HuH-7.5 (cell line): ENCODE measurements at regions not wholly inside any gene's neighbourhood (a gene's known extent, or its start where the extent isn't known, plus 50 kb on each side); places are given as distances from the start of the nearest gene placed in this dataset.

Source experiments
- DNase-seq: peaks from one replicate; pipeline ENCODE4 v3.0.0; 2011; ENCODE audit warnings: low spot score

DNA sequence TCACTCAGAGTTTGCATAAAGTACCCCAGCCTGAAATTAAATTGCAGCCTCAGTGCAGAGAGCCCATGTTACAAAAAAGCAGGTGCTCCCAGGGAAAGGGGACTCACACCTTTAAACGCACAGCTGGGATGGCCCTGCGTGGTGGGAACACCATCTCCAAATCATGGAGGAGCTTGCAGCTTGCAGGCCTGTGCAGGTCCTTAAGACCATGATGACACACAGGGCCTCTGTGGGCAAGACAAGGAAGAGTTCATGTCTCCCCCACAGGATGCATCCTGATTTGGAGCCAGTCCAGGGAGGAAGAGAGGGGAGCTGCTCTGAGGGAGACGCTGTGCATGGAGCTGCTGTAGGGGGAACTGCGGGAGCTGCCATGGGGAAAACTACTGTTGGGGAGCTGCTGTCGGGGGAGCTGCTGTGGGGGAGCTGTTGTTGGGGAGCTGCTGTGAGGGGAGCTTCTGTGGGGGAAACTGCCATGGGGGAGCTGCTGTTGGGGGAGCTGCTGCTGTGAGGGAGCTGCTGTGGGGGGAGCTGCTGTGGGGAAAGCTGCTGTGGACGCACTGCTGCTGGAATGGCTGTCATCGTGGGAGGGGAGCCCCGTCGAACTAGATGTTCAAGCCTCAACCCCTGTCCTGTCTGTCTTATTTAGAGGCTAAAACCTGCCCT is 113.9 kb downstream of the MATN1 start:
- DNase-seq = no peak

DNA sequence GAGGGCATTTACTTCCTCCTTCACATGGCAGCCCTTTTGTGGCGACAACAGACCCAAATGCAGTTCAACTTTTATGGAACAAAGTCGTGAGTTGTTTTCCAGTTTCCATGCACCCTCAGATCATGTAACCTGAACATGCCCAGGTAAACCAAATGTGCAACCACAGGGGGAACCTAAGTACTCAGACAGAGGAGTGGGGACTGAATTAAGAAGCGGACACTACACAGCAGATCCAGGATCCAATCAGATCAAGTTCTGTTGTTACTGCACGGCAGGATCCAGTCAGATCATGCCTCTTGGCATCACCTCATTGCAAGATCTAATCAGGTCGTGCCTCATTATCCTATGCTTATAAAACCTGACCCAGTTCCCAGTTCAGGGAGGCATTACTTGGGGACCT is 115.7 kb downstream of the MATN1 start:
- DNase-seq = no peak

DNA sequence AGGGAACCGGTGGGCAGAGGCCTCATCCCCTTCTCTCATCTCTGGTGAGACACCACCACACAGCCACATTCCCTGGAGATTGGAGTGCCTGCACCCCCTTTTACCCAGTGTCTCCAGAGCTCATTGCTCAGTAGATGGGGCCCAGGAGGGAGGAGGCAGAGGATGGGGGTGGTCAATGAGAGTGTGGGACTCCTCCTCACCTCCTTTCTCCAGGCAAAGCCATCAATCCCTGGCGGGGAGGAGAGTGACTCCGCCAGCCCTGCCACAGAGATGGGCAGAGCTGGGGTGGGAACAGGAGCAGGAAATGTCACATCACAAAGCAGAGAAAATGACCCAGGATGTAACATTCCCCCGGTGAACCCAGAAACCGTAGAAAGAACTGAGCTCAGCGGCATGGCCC is 117.2 kb downstream of the MATN1 start:
- no peak for DNase-seq

- DNase-seq = no peak
Measured at GRCh38 chr1:30605441-30605920, 117.9 kb downstream of the MATN1 start.

DNA sequence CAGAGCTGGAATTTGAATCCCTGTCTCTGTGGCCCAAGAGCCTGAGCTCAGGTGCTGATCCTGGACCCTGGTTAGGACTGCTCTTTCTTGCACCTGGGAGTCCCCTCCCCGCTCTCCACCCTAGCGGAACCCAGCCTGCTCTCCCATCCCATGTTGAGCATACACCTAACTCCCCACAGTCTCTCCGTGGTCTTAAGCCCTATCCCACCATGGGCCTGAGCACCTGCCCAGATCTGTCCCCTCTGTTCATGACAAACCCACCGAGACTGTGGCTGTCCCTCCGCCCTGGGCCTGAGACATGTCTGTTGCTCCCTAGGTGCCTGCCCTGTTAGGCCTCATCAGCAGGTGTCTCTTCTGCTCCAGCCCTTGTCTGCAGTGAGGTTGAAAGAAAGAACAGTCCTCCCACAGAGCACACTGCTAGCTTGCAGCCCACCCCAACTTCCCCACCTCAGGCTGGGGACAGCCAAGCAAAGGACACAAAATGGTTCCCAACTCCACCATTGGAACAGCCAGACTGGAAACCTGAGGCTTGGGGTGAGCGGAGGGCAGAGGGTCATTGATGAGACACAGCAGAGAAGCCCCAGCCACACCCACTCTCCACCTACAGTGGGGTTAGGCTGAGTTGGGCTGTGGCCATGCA is 118.5 kb downstream of the MATN1 start:
- no peak for DNase-seq

GRCh38 chr1:30603081-30603858 is 120.1 kb downstream of the MATN1 start:
- DNase-seq = no peak

- DNase-seq = no peak
Measured at GRCh38 chr1:30601316-30602085, 121.9 kb downstream of the MATN1 start.

- DNase-seq = no peak
Measured at GRCh38 chr1:30600706-30601105, 122.7 kb downstream of the MATN1 start.

DNA sequence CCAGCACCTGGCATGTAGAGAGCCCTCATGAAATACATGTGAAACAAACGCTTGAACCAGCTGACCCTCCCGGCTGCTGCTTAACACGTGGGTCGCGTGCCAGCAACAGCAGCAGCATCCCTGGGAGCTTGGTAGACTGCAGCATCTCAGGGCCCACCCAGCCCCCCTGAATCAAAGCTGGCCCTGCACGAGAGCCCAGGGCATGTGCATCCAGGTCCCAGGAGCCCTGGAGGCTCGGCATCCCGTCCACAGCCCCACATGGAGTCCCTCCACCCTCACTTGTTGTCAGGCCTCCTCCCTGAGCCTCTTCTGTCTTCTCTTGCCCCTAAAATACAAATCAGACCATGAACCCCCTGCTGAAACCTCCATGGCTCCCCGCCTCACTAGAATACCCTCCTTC is 123.1 kb downstream of the MATN1 start:
- no peak for DNase-seq

DNA sequence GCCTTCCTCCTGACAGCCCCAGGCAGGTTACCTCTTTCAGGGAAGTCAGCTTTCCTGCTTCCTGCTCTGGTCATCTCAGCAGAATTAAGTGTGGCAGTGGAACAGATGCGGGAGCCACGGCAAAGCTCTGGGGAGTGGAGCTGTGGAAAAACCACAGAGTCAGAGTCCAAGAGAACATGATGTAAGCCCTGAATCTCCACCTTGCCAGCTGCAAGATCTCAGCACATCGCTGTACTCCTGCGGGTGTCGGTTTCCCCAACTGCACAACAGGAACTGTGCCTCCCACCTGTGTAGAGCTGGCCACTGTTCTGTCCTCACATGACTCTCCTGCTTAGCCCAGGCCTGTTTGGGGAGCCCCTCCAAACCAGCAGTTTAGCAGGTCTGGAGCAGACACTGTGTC is 123.7 kb downstream of the MATN1 start:
- no peak for DNase-seq

DNA sequence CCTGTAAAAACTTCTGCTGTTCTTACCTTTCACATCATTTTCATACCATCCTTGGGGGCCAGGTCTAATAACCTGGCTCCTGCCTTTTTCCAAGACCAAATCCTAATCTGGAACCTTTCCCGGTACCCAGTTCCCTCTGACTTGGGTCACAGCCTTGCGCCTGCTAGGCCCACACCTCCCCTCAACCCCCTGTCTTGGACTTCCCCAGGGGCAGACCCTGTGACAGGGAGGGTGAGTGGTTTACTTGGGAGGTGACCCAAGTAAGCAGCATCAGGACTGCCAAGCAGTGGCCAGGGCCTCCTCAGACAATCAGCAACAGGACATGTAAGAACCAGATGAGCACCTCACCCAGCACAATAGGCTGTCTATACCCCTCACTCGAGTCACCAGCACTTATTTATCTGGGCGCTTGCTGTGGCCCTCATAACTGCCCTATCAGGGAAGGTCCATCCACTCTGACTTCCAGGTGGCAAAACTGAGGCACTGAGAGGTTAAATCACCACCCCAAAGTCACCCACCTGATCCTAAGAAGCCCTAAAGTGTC is 124.7 kb downstream of the MATN1 start:
- no peak for DNase-seq

DNA sequence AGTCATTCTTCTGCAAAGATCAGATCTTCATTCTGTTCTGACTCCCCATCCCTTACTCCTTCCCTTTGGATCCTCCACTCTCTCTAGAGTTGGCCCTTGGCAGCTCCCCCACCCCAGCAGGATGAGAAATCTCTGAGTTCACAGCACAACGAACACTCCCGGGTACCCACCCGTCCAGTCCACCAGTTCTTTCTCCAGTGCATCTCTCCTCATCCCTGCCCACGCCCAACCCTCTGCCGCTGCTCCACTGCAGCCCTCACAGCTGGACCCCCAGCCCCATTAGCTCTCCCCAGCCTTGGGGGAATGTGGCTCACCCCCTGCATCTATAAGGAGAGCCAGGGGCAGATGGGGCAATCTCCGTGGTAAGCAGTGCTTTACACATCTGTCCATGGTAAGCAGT is 125.7 kb downstream of the MATN1 start:
- DNase-seq = no peak

- no peak for DNase-seq
Measured at GRCh38 chr1:30596891-30597290, 126.5 kb downstream of the MATN1 start.

DNA sequence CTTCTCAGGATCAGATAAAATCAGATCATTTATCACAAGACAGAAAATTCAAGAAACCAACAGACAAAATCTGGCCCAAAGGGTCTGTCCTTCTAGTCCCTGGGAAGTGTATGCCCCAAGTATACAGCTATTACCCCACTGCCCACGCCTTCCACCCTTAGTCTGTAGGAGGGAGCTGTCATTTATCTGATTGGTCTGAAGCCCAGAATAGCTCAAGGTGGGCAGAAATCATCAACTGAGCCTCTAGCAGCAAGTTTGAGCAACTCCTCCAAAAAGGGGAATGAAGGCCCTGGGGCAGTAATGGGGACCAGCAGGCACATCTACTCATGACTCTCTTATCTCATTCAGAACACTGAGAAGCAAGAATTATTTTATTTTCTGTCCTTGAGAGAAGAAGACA is 126.9 kb downstream of the MATN1 start:
- no peak for DNase-seq

- DNase-seq = no peak
Measured at GRCh38 chr1:30589083-30589482, 134.3 kb downstream of the MATN1 start.

- no peak for DNase-seq
Measured at GRCh38 chr1:30588311-30589073, 134.9 kb downstream of the MATN1 start.

- no peak for DNase-seq
Measured at GRCh38 chr1:30586671-30587070, 136.7 kb downstream of the MATN1 start.

DNA sequence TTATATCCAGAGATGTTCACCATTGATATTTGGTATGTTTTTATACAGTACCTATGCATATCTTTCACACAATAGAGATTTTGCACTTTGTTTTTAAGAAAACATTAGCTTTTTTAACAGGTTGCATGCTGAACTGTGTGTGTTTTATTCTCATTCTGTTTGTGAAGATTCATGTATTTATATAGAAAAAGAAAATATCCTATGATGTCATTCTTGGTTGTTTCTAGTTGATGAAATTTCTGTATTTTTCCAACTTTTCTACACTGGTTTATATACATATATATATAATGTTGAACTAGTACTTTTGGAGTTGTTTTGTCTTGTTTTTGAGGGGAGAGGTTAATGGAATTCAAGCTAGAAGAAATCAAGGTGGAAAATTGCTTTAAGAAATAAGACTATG is 143.8 kb downstream of the MATN1 start:
- no peak for DNase-seq

- DNase-seq = no peak
Measured at GRCh38 chr1:30575066-30575465, 148.3 kb downstream of the MATN1 start.

GRCh38 chr1:30572192-30572591 is 151.2 kb downstream of the MATN1 start:
- DNase-seq = no peak

- no peak for DNase-seq
Measured at GRCh38 chr1:30571380-30571779, 152.0 kb downstream of the MATN1 start.
